ENCODE measurements at regions not wholly inside any gene's neighbourhood (a gene's known extent, or its start where the extent isn't known, plus 50 kb on each side); places are given as distances from the start of the nearest gene placed in this dataset.

DNA sequence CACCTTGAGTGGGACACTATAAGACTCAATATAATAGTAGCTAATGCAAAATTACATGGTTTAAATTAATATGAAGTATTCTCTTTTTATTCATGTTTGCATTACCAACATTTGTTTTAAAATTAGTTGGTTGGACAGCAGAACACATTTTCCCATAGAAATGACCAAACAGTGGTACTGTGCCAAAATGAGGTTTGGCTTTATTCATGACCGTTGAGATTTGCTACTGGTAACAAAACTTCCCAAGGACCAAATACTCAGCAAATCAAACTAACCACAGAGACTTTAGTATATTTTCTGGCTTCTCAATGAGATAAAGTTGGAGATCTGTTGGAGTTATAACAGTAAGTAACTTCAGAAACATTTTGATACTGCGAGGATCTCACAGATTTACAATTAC, 637.8 kb upstream of the MEF2C start:
- DNase-seq: no peak

DNA sequence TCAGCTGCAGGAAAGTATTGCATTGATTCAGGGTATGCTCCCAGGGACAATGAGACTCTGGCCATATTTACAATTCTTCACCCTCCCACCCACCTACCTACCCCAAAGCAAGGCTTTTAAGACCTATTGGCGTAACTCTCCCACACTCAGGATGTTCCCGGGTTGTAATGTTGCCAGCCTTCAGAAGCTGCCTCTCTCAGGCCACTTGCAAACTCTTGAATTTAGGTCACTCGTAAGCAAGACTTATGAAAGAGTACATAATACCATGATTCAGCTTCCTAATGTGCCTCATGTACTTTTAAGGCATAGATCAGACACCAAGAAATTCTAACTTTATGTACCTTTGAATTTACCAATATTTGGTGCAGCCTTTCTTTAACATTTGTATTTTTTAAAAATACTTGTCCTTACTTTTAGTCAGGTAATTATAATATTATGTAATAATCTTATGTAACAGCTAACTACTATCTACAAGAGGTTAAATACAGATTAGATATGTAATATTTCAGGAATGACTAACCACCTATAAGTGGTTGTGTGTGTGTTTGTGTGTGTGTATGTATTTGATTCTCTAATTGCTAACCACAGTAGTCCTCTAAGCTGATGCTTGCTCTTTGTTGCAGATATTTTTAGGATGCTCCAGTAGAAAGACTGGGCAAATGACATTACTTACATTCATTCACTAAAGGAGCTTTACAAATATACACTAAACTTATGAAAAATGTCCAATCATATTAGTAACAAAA, 630.5 kb upstream of the MEF2C start:
- DNase-seq: no peak

DNA sequence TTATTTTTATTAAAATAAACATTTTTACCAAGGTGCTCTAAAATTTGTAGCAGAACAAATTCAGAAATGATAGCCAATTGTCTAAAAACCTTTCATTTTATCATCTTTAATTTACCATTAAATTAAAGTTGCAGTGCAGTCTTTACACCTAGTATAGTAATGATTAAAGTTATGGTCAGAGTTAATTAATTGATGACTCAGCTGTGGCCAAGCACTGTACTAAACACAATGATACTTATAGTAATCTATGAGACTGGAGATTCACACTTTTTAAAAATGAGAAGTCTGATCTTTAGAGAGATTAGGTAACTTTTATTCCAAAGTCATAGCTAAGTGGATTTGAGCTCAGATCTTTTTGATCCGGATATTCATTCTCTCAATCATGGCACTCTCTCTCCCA, 621.1 kb upstream of the MEF2C start:
- no peak for DNase-seq

DNA sequence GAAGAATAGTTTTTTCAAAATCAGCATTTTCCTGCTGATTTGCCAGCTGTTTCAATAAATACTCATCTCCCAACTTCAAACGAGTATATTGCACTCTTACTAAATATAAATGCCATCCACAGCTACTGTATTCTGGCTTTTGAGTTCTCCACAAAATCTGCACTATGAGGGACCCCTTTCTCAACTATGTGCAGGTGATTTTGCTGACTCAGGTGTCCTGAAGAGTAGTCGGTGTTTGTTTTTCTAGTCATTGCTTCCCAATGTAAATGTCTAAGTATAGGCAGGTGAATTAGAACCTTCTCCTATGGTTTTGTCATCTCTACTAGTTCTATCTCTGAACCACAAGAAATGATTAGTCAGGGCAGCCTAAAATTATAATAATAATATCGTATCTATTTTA, 616.8 kb upstream of the MEF2C start:
- DNase-seq: no peak

- no peak for DNase-seq
Observed at GRCh38 chr5:89498699-89499098, 615.7 kb upstream of the MEF2C start.

DNA sequence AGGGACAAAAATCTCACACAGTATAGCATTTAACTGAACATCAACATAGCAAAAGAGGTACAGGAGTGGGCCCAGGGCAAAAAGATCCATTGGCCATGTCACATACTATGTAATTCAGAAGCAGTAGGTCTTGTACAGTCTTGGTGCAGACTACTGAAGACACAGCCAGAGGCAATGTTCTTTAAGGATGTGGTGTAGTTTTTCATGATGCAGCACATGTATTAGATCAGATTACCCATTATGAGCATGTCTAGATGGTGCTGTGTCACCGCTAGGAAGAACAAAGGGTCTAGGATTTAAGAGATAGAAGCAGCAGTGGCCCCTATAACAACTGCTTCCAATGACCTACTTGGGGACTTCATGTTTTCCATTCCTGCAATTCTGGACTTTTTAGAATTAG, 610.4 kb upstream of the MEF2C start:
- no peak for DNase-seq

DNA sequence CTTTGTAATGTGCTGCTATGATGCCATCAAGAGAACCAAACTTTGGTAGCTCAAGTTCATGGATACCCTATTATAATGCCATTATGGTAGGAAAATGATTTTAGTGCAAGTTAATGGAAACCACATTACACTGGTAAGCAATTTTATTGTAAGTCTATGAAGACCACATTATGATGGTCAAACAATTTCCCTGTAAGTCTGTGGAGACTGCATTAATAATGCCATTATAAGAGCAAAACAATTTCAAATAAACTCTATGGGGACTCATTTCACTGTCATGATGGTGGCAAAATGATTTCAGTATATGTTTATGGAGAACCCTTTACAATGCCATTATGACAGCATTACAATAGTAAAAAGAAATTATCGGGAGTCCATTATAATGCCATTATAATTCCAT, 602.0 kb upstream of the MEF2C start:
- no peak for DNase-seq

DNA sequence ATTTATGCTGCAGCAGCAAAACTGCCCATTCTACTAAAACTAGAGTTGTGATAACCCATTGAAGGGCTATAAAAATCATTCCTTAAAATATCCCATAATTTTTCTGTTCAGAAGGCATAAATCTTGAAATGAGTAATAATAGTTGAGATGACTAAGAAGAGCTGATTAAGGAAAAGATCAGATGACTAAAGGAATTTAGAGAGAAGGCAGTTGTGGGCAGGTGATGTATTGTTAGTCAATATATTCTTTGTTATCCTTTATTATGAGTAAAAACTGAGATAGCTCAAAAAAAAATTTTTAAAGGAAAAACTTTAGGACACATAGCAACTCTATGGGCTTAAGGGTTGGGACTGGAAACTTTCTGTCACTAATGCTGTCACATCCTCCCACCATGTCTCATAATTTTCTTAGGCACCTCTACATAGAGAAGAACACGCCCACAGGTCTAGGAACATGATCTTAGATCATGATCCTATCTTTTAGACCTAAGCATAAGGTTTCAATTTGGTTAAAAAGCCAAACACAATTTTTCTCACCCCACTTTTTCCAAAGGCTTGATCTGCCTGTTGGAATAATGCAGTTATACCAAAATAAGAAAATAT, 597.5 kb upstream of the MEF2C start:
- DNase-seq: no peak

DNA sequence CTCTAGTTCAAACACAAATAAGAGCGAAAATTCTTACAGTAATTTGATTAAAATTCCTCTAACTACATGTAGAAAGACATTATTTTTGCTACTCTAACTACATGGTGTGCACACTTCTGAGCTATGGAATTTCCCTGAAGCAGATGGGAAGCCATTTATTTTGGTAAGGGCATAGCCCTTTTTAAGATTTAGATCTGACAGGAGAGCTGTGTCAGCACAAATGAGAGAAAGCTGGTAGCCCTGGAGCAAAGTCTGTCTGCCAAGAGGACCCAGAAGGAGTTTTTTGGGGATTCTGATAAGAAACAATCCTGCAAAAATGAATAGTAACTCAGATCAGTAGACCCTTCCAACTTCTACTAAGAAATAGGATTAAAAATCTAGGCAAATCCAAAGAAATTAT, 595.9 kb upstream of the MEF2C start:
- no peak for DNase-seq

DNA sequence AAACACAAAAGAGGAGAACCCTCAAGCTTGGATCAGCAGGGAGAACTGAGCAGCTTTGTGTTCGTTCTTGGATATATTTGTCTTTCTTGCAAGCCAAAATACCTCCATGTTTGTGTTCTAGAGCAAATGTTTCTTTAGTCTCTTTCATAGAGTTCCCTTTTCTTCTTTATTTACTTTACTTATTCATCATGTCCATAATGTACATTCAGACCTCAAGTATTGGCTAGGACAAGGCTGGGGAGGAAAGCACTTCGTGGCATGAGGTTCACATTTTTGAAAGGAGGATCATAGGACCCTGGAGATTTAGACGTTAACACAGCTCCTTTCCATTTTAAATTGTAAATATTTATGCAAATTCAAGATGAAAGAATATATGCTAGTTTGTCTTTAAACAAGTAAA, 590.2 kb upstream of the MEF2C start:
- DNase-seq: no peak

GRCh38 chr5:89471541-89471940, 588.6 kb upstream of the MEF2C start:
- DNase-seq: no peak

DNA sequence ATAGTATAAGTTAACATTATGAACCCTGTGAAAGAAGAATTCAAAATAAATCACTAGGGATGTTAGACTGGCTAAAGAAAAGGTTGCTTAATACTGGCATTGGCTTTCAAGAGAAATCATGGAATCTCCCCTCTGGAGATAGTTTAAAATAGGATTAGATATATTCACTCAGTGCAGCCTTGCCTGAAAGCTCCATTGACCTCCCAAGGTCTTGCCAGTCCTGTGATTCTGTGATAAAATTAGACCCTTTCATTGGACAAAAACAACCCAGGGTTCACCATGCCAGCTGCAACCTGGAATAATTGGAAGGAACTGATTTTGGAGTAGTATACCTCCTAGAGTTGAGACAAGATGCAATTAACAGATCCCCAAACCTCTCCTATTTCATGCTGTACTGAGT, 588.1 kb upstream of the MEF2C start:
- DNase-seq: no peak

GRCh38 chr5:89470658-89471057, 587.7 kb upstream of the MEF2C start:
- DNase-seq: no peak

DNA sequence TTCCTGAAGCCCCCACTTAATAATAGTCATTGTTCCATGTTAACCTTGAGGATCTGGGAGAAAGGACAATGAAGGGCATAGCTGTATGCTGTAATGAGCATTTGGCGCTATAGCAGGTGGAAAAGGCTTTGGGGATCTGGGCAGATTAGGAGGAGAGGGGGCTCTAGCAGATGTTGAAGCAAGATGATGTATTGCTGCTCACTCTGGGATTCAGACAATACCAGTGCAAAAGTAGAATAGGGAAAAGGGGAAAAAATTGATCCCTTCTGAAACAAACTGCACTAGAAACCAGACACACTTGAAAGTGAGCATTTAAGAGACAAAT, 575.3 kb upstream of the MEF2C start:
- DNase-seq: no peak

- no peak for DNase-seq
Observed at GRCh38 chr5:89457411-89458331, 574.7 kb upstream of the MEF2C start.

DNA sequence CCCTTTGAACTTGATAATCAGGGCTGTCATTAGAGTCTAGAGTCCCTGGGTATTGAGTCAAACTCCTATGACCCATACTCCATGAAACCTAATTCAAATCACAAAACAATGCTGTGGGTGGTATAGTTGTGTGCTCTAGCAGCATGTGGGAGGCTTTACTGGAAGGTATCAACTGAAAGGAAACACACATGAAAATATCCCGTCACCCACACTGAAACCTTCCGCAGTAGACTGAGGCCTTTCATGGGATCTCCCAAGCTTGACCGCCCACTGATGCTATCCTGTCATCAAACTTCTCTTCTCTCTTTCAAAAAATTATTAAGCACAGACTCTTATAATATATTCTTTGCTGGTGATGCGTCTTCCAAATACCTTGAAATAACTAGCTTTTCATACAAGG, 569.1 kb upstream of the MEF2C start:
- no peak for DNase-seq

- DNase-seq: no peak
Observed at GRCh38 chr5:89451263-89451662, 568.3 kb upstream of the MEF2C start.

DNA sequence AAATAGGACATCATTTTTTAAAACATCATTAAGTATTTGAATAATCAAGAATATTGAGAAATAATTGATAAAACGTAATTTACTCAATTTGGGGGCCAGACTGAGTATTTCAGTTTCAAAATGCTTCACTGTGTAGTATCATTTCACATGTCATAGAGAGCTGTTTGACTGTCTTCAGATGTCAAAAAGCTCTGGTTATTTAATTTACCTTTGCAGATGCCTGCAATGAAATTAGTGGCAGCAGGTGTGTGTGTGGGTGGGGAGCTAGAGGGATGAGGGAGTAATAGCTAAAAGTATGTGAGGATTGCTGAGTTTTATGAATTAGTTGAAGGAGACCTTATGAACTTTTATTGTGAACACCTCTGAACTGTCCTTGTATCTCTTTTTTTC, 567.2 kb upstream of the MEF2C start:
- DNase-seq: no peak

DNA sequence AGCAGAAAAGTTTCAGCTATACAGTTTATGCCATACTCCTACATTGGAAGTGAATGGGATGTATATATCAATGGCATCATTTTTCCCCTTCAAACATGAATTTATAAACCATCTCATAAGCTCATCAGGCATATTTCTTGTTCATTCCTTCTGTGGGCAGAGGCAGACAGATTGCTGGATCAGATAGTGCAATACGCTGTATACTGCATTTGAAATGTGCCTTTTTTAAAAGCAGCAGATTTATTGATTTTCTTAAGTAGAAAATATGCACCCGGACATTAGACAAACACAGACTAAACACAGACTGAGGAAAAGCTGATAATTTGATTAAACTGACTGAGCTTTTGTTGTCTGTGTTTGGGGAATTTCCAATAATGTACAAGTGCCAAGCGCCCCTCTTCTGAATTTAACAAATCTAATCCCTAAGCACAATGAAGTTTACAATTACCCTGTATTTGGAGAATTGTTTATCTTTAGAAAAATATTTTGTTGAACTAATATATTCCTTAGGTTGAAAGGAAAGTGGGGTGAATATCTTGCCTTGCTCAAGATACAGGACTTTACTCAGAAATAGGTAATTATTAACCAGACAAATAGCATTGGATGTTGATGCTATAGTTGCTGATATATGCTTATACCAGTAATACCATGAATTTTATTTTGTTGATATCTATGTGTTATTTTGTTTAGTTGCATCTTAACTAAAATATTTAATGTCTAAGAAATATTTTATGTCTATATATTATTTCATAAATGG, 566.6 kb upstream of the MEF2C start:
- DNase-seq: no peak

GRCh38 chr5:89447027-89447426, 564.0 kb upstream of the MEF2C start:
- DNase-seq: no peak

DNA sequence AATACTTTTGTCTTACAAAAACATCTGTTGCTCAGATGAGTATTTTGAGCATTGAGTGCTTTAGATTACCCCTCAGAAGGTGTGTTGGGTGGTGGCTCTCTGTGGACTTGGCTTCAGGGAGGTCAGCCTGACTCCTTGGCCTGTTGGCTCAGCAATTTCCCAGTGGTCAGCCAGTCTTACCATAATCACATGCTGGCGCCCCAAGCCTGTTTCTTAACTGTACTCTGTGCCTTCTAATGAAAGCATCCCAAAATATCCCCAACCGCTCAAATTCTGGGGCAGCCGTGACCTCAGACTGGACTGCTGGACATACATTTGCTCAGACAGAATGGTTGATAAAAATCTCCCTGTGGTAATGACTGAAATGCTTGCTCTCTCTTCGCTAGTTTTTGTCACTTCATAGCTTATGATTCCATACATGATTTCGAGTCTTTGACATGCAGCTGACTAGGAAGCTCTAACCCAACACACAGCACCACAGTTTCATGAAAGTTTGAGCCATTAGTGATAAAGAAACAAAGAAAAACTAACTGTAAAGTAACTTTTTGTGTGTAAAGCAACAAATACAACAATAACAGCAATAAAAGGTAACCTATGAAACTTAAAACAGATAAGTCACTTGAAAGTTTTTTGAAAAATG, 562.2 kb upstream of the MEF2C start:
- DNase-seq: no peak

GRCh38 chr5:89444088-89444487, 561.1 kb upstream of the MEF2C start:
- no peak for DNase-seq

DNA sequence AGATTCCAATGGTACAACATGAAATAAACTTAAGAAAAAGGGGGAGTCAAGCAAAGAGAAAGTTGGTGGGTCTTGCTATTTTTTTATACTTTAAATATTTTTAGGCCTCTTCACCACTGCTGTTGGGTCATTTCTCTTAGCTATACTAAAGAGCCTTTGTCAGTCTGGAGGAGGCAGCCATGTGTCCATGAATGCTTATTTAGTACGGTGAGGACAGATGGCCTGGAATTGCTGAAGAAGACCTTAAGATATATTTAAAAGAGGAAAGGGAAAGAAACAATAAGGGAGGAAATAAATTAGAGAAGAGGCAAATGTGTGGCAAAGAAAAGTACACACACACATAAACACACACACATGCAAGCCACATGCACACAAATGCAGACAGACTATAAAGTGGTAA, 560.5 kb upstream of the MEF2C start:
- no peak for DNase-seq

Measured in CD4-positive, alpha-beta T cell treated with Interleukin-17A for 1 hour (primary cell).